GM12878 (cell line): ENCODE measurements at regions not wholly inside any gene's neighbourhood (a gene's known extent, or its start where the extent isn't known, plus 50 kb on each side); places are given as distances from the start of the nearest gene placed in this dataset.

Experiments
- ATAC-seq: fragments of 200-7000 bp; cut with Tn5 transposase; 3 replicates; pipeline ENCODE4 v1.9.1; 2020; ENCODE audit warnings: mild to moderate bottlenecking, moderate library complexity
- BruUV-seq: library from RNA; stranded (reverse); fragments of 400-500 nt; replicated peaks from 2 replicates; lab custom pipeline; 2021; lab: Mats Ljungman, UMichigan
- CTCF ChIA-PET: fragments of 300-600 bp; sonication (Branson Sonifier 250); formaldehyde crosslinking; extraction: SDS; loops from one replicate; lab custom pipeline; 2021; ENCODE audit warnings: inconsistent platforms; lab: Yijun Ruan, JAX
- POLR2A ChIA-PET: fragments of 350-600 bp; formaldehyde crosslinking; extraction: SDS; loops from one replicate; lab custom pipeline; 2021; ENCODE audit warnings: inconsistent platforms; lab: Charles Lee
- RAD21 ChIA-PET: fragments of 300-600 bp; sonication (Branson Sonifier 250); formaldehyde crosslinking; loops from one replicate; lab custom pipeline; 2023; ENCODE audit warnings: antibody characterized with exemption; ENCODE audit not compliant: unreplicated experiment; lab: Charles Lee
- SMC1A ChIA-PET: fragments of 300-600 bp; sonication (Branson Sonifier 250); formaldehyde crosslinking; loops from one replicate; lab custom pipeline; 2023; ENCODE audit not compliant: unreplicated experiment, uncharacterized antibody; lab: Charles Lee
- DNase-seq: peaks from one replicate; pipeline ENCODE4 v3.0.0-alpha.2; 2011; ENCODE audit warnings: low read depth, low spot score
- FAIRE-seq: peaks from 3 replicates; lab custom pipeline; 2011; peaks lifted over from hg19 to GRCh38; lab: Jason Lieb, UNC
- H2AFZ ChIP-seq: 2 replicates; pipeline ENCODE4 v1.6.0; 2011; ENCODE audit warnings: low read depth, low read length, control low read depth; ENCODE audit not compliant: control insufficient read depth
- H3K27ac ChIP-seq: 2 replicates; pipeline ENCODE4 v1.5.1; 2011; ENCODE audit warnings: control low read depth; ENCODE audit not compliant: control insufficient read depth, insufficient read depth
- H3K27me3 ChIP-seq, 2 experiments: replicated peaks in 1 of 2; 2 replicates each; pipeline versions ENCODE4 v1.6.0 to v1.6.1; 2011; ENCODE audit warnings: low read length in 1 of 2; ENCODE audit not compliant: control insufficient read depth in 2 of 2, insufficient read depth in 2 of 2
- H3K36me3 ChIP-seq, 2 experiments: 2 replicates each; pipeline ENCODE4 v1.5.1; 2011; ENCODE audit warnings: low read length in 1 of 2; ENCODE audit not compliant: control insufficient read depth in 2 of 2, insufficient read depth in 2 of 2
- H3K4me1 ChIP-seq: 2 replicates; pipeline ENCODE4 v1.6.1; 2011; ENCODE audit warnings: mild to moderate bottlenecking, low read length, moderate library complexity, mixed read lengths; ENCODE audit not compliant: control insufficient read depth, insufficient read depth
- H3K4me2 ChIP-seq: 2 replicates; pipeline ENCODE4 v1.6.0; 2011; ENCODE audit warnings: control low read depth; ENCODE audit not compliant: control insufficient read depth, insufficient read depth
- H3K4me3 ChIP-seq: fragments of 200-600 bp; sonication (generic); 2 replicates; pipeline ENCODE4 v1.5.1; 2016
- H3K79me2 ChIP-seq: 2 replicates; pipeline ENCODE4 v1.6.0; 2011; ENCODE audit warnings: low read length; ENCODE audit not compliant: control insufficient read depth, insufficient read depth
- H3K9ac ChIP-seq: 2 replicates; pipeline ENCODE4 v1.8.0; 2011; ENCODE audit warnings: low read length, control low read depth, mixed read lengths; ENCODE audit not compliant: control insufficient read depth, insufficient read depth
- H3K9me3 ChIP-seq: replicated peaks from 3 replicates; pipeline ENCODE4 v1.5.1; 2011; ENCODE audit warnings: mild to moderate bottlenecking, low read length; ENCODE audit not compliant: control insufficient read depth, insufficient read depth
- H4K20me1 ChIP-seq: 2 replicates; pipeline ENCODE4 v1.6.0; 2011; ENCODE audit not compliant: control insufficient read depth, insufficient read depth
- BHLHE40 ChIP-seq, 2 experiments: fragments of 450-650 bp in 1 of 2; IDR thresholded peaks; 2 replicates each; pipeline ENCODE4 v1.6.1; 2011 to 2017; ENCODE audit warnings: low read depth in 2 of 2, borderline replicate concordance in 1 of 2, improper control_type of control experiment in 1 of 2, low read length in 1 of 2, mild to moderate bottlenecking in 1 of 2
- NFYB ChIP-seq: IDR thresholded peaks from 2 replicates; pipeline ENCODE4 v1.6.1; 2011; ENCODE audit warnings: low read depth, mild to moderate bottlenecking, low read length, improper control_type of control experiment, moderate library complexity; ENCODE audit not compliant: insufficient read depth
- NR2F1 ChIP-seq: fragments of 450-650 bp; conservative IDR thresholded peaks from 2 replicates; pipeline ENCODE4 v1.6.1; 2017; ENCODE audit warnings: mild to moderate bottlenecking
- RUNX3 ChIP-seq: IDR thresholded peaks from 2 replicates; pipeline ENCODE4 v1.6.1; 2012; ENCODE audit warnings: low read length, inconsistent platforms
- SREBF1 ChIP-seq: IDR thresholded peaks from 2 replicates; pipeline ENCODE4 v1.6.1; 2012; ENCODE audit warnings: mild to moderate bottlenecking, low read length
- TAF1 ChIP-seq: IDR thresholded peaks from 2 replicates; pipeline ENCODE4 v1.6.1; 2011; ENCODE audit warnings: mild to moderate bottlenecking, low read depth, low read length, borderline replicate concordance
- WRNIP1 ChIP-seq: IDR thresholded peaks from 2 replicates; pipeline ENCODE4 v1.6.1; 2011; ENCODE audit warnings: low read depth, low read length, improper control_type of control experiment, borderline replicate concordance
- ZNF274 ChIP-seq: IDR thresholded peaks from one replicate; pipeline ENCODE4 v1.8.0; 2011; ENCODE audit not compliant: insufficient read length, insufficient read depth
- WGBS: methylation state at CpG from one replicate; pipeline ENCODE4 v1.1.6; 2016; ENCODE audit warnings: low lambda C conversion rate; ENCODE audit not compliant: insufficient replicate concordance, insufficient coverage; ENCODE audit errors: missing lambda C conversion rate; 5-methylcytosine and 5-hydroxymethylcytosine counted together
- in situ Hi-C: fragments of 300-500 bp; cut with MboI; formaldehyde crosslinking; loops from 9 replicates; pipeline ENCODE4 v1.14.3; 2018; ENCODE audit warnings: mixed read lengths
- intact Hi-C: fragments of 100-400 bp; cut with micrococcal nuclease; formaldehyde crosslinking; loops from one replicate; pipeline ENCODE4 v1.14.2; 2022; ENCODE audit not compliant: unreplicated experiment
- TF ChIP-seq, protein P1 (sequence below): fragments of 450-650 bp; IDR thresholded peaks from 2 replicates; pipeline ENCODE4 v1.6.1; 2014; ENCODE audit warnings: mild to moderate bottlenecking
- TF ChIP-seq, protein P2 (sequence below): IDR thresholded peaks from 2 replicates; pipeline ENCODE4 v1.6.1; 2011; ENCODE audit warnings: borderline replicate concordance, low read depth, mild to moderate bottlenecking, moderate library complexity, low read length; ENCODE audit not compliant: insufficient read depth, poor library complexity, severe bottlenecking
- TF ChIP-seq, protein P3 (sequence below): IDR thresholded peaks from 2 replicates; pipeline ENCODE4 v1.6.1; 2012; ENCODE audit warnings: mild to moderate bottlenecking, low read depth, low read length

DNA sequence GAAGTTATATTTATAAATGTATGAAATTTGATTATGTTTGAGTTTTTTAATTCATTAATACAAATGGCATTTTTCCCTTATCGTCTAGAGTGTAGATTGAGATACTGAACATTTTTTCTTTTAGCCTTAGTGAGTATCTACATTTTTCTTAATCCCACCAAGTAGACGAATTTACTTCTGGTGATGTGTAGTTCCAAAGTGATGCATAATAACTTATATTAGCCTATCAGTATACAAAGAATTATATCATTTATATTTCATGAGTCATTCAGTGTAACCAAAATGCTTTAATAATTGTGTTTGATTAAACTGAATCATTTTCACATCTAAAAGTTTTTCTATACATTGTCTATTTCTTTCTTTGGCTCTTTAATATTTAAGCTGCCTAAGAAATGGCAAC is 745.6 kb upstream of the LUZP2 start:
- FAIRE-seq: no peak
- SMC1A ChIA-PET: no interaction called here
- in situ Hi-C loops: no loop called here
- no peak overlapping the region for H3K27ac ChIP-seq
- no peak overlapping the region for H3K4me2 ChIP-seq
- RAD21 ChIA-PET: no interaction called here
- H3K9ac ChIP-seq: no peak overlapping the region
- no peaks in the 10 kb centered on the region for H3K27me3 ChIP-seq
- H4K20me1 ChIP-seq: no peaks in the 10 kb centered on the region
- no peaks in the 10 kb centered on the region for H3K36me3 ChIP-seq
- intact Hi-C loops: no loop called here
- H3K9me3 ChIP-seq: no peaks in the 10 kb centered on the region
- H3K4me3 ChIP-seq: no peak overlapping the region
- no peak for ATAC-seq
- H3K4me1 ChIP-seq: no peaks in the 10 kb centered on the region
- no peak overlapping the region for H2AFZ ChIP-seq
- BruUV-seq: no TSS peak
- H3K79me2 ChIP-seq: no peaks in the 10 kb centered on the region
- no peak for TF ChIP-seq SREBF1
- POLR2A ChIA-PET: no interaction called here
- CTCF ChIA-PET: no interaction called here
- no peak for DNase-seq
- WGBS: 14% methylated on average over 2 of the region's 2 CpGs

DNA sequence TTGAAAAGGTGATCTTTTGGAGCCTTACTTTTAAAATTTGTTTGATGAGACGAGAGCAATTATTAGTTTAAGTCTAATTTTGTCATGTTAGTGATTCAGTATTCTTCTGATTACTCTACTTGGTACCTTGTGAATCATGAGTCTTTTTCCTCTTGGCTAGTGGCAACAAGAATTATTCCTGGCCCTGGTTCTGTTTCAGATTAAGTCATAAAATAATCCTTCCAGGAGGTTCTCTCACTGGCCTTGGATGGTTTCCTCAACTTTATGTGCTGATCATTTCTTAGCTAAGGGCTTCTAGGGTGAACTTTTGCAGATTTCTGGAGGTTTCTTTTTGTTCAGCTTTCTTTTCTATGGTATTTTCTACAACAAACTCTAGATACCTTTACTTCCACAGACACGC is 741.8 kb upstream of the LUZP2 start:
- H4K20me1 ChIP-seq: no peaks in the 10 kb centered on the region
- no TSS peak for BruUV-seq
- H3K27ac ChIP-seq: no peak overlapping the region
- in situ Hi-C loops (no loop called here), intact Hi-C loops (no loop called here)
- no peaks in the 10 kb centered on the region for H3K36me3 ChIP-seq
- no peaks in the 10 kb centered on the region for H3K4me1 ChIP-seq
- POLR2A ChIA-PET: no interaction called here
- H3K4me2 ChIP-seq: no peak overlapping the region
- no peaks in the 10 kb centered on the region for H3K9me3 ChIP-seq
- TF ChIP-seq ZNF274: no peak
- TF ChIP-seq, protein P1, sequence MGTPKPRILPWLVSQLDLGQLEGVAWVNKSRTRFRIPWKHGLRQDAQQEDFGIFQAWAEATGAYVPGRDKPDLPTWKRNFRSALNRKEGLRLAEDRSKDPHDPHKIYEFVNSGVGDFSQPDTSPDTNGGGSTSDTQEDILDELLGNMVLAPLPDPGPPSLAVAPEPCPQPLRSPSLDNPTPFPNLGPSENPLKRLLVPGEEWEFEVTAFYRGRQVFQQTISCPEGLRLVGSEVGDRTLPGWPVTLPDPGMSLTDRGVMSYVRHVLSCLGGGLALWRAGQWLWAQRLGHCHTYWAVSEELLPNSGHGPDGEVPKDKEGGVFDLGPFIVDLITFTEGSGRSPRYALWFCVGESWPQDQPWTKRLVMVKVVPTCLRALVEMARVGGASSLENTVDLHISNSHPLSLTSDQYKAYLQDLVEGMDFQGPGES: no peak
- TF ChIP-seq WRNIP1: no peak
- TF ChIP-seq TAF1: no peak
- TF ChIP-seq, protein P2, sequence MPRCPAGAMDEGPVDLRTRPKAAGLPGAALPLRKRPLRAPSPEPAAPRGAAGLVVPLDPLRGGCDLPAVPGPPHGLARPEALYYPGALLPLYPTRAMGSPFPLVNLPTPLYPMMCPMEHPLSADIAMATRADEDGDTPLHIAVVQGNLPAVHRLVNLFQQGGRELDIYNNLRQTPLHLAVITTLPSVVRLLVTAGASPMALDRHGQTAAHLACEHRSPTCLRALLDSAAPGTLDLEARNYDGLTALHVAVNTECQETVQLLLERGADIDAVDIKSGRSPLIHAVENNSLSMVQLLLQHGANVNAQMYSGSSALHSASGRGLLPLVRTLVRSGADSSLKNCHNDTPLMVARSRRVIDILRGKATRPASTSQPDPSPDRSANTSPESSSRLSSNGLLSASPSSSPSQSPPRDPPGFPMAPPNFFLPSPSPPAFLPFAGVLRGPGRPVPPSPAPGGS: no peak
- TF ChIP-seq, protein P3, sequence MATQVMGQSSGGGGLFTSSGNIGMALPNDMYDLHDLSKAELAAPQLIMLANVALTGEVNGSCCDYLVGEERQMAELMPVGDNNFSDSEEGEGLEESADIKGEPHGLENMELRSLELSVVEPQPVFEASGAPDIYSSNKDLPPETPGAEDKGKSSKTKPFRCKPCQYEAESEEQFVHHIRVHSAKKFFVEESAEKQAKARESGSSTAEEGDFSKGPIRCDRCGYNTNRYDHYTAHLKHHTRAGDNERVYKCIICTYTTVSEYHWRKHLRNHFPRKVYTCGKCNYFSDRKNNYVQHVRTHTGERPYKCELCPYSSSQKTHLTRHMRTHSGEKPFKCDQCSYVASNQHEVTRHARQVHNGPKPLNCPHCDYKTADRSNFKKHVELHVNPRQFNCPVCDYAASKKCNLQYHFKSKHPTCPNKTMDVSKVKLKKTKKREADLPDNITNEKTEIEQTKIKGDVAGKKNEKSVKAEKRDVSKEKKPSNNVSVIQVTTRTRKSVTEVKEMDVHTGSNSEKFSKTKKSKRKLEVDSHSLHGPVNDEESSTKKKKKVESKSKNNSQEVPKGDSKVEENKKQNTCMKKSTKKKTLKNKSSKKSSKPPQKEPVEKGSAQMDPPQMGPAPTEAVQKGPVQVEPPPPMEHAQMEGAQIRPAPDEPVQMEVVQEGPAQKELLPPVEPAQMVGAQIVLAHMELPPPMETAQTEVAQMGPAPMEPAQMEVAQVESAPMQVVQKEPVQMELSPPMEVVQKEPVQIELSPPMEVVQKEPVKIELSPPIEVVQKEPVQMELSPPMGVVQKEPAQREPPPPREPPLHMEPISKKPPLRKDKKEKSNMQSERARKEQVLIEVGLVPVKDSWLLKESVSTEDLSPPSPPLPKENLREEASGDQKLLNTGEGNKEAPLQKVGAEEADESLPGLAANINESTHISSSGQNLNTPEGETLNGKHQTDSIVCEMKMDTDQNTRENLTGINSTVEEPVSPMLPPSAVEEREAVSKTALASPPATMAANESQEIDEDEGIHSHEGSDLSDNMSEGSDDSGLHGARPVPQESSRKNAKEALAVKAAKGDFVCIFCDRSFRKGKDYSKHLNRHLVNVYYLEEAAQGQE: no peak
- TF ChIP-seq BHLHE40 (IDR thresholded peaks at IDR 0.05; ENCODE audit: borderline replicate concordance in 1 of 2, low read depth in 2 of 2, low read length in 1 of 2): no peak
- TF ChIP-seq NR2F1: no peak
- TF ChIP-seq RUNX3: no peak
- TF ChIP-seq NFYB: no peak
- no peak overlapping the region for H3K9ac ChIP-seq
- DNase-seq (no peak), ATAC-seq (no peak), FAIRE-seq (no peak)
- 43% methylated on average over 2 of the region's 2 CpGs for WGBS
- no peaks in the 10 kb centered on the region for H3K27me3 ChIP-seq
- H2AFZ ChIP-seq: no peak overlapping the region
- SMC1A ChIA-PET: no interaction called here
- RAD21 ChIA-PET: no interaction called here
- CTCF ChIA-PET: no interaction called here
- no peak overlapping the region for H3K4me3 ChIP-seq
- no peaks in the 10 kb centered on the region for H3K79me2 ChIP-seq
